ENCODE measurements at regions not wholly inside any gene's neighbourhood (a gene's known extent, or its start where the extent isn't known, plus 50 kb on each side); places are given as distances from the start of the nearest gene placed in this dataset.
A peak's percentile ranks its signal among the peaks of the same experiment; 100 is the strongest.

DNA sequence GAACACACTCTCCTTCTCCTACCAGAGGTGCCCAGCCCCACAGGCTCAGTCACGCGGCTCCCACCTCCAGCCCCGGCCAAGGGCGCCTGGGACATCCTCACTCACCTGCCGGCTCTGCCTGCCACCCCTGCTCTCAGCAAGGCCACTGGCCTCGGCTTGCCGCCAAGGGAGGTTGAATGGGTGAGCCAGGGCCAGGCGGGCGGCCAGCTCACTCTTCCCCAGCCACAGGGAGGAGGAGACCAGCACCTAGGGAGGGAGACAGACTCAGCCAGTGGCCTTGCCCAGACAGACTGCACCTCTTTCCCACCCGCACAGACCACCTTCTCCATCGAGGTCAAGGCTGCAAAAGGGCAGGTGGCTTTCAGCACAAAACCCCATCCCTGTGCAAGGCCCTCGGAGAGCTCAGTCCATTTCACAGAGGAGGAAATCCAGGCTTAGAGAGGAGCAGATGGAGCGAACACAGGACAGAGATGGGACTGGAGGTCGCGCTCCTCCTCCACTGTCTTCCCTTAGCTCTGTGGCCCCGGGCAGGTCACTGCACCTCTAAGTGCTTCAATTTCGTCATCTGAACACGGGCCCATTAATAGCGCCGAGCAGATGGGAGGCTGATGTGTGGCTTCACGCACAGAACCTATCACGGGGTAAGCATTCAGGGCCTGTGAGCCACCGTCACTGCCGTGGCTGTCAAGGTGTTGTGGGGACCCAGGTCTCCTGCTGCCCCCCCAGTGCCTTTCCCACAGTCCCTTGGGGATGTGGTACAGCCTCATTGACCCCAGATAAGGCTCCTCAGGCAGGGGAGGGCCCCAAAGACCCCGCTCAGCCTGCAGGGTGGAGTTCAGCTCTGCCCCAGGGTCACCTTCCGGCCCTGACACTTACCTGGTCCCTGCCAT, 56.1 kb downstream of the RMI2 start:
- DNase-seq: no peak

DNA sequence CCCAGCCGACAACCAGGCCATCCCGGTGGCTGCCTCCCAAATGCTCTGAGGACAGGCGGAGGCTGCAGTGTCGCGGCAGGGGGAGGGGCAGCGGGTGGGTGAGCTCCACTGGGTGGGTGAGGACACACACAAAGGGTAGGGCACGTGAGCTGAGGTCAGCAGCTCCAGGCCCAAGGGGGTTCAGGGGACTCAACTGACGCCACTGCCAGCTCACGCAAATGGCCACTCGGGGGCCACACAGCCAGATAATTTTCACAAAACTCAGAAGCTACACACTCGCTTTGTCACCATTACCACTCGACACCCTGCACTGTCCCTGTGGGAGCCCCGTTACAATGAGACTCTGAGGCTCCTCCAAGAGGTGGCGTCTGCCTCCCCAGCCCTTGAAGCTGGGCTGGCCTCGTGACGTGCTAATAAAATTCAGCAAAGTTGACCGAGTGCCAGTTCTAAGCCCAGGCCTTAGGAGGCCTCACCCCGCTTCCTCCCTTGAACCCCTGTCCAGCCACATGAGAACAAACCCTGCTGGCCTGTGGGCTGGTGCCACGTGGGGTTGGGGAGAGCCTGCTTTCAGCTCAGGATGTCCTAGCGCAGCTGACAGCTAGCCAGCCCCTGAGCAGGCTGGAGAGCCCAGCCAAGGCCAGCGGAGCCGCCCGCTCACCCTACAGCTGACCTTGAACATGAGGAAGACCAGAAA, 56.9 kb downstream of the RMI2 start:
- DNase-seq: no peak

DNA sequence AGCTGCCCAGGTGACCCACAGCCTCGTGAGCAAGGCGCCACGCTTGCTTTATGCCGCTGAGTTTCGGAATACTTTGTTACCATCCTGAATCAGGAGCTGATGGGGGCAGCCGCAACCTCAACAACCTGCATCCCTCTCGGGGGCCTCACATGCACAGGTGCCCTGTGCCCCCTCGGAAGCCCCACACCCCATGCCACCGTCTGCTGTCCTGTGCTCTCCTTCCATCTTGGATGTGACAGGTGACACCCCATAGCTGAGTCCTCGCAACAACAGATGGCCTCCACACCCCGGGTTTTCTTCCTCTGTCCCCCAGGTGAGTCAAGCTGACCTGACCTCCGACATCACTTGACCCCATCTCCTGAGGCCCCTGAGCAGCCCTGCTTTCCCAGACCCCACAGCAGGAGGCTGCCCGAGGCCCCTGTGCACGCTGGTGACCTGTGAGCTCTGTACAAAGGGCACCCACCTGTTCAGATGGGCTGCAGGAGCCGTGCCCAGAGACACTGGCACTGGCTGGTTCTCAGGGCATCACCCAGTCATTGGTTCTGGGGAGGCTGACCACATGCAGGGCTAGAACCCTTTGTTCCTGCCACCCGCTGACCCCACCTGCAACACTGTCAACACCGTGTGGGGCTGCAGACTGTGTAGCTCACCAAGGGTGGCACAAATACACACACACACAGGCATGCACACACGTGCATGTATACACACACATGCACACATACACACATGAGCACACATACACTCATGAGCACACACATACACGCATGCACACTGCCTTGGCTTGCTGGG, 57.7 kb downstream of the RMI2 start:
- no peak for DNase-seq

DNA sequence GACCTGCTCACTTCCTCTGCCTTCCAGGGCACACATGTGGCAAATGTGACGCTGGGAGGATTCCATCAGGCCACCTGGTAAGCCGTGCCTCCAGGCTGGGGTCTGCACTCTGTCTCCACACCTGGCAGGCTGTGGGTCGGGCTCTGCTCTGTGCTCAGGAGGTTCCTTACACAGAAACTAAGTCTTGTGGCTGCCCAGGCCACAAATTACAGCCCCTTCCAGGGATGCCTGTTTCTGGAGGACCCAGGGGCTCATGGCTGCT, 58.2 kb downstream of the RMI2 start:
- DNase-seq: no peak

DNA sequence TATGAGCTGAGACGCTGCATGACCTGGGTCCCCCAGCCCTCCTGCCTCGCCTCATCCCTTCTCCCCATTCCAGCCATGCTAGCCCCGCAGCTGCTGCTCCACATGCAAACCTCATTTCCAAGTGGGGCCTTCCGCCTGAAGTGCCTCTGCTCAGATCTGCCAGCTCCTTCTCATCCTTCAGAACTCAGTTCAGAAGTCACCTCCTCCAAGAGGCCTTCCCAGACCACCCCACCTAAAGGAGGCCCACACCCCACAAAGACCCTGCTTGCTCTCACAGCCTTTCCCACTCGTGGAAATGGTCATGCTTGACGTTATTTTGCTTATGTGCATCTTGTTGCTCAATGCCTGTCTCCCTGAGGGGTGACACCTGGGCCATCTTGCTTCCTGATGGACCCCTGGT, 58.7 kb downstream of the RMI2 start:
- DNase-seq: no peak

DNA sequence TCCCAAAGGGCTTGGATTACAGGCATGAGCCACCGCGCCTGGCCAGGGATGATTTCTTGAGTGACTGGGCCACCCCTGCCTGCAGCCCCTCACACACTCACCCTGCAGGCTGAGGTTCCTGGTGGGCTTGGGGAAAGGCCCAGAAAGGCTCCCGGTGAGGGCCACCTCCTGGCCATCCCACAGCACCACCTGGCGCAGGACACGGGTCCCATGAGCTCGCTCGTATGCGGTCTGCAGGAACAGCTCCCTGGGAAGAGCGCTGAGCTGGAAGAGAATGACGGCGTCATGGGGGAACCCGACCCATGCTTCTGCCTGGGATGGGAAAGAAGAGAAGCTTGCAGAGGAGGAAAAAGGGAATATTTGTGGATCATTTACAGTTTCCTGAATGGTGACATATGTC, 59.3 kb downstream of the RMI2 start:
- no peak for DNase-seq

DNA sequence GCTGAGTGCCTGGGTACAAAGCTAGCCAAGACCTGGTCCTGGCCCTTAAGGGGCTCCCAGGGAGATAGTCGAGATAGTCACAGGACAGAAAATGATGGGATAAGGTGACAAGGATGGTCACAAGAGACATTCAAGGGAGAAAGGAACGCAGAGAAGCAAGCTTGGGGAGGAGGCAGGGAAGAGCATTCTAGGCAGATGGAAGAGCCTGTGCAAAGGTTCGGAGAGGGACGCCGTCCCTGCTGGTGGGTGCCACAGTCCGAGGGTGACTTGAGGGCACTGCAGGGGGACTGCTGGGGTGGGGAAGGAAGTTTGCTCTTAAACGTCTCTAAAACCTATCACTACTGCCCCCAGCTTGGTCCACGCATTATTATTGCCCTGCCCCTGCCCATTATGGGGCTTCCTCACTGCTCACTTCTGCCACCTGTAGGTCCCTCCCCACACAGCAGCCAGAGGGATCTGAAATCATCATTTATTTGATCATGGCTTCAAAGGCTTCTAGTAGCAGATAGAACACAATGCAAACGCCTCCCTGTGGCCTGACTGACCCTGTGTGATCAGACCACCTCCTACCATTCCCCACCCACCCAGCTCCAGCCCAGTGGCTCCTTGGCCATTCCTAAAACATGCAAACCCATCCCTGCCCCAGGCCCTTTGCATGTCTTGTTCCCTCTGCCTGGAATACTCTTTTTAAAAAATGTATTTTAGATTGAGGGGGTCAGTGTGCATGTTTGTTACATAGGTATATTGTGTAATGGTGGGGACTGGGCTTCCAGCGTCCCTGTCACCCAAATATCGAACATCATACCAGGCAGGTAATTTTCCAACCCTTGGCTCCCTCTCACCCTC, 60.3 kb downstream of the RMI2 start:
- DNase-seq: no peak

DNA sequence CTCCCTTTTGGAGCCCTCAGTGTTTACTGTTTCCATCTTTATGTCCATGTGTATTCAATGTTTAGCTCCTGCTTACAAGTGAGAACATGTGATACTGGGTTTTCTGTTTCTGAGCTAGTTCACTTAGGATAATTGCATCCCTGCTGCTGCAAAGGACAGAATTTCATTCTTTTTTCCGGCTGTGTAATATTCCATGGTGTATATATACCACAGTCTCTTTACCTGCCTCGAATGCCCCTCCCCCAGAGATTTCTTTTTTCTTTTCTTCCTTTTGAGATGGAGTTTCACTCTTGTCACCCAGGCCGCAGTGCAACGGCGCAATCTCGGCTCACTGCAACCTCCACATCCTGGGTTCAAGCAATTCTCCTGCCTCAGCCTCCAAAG, 60.9 kb downstream of the RMI2 start:
- no peak for DNase-seq

DNA sequence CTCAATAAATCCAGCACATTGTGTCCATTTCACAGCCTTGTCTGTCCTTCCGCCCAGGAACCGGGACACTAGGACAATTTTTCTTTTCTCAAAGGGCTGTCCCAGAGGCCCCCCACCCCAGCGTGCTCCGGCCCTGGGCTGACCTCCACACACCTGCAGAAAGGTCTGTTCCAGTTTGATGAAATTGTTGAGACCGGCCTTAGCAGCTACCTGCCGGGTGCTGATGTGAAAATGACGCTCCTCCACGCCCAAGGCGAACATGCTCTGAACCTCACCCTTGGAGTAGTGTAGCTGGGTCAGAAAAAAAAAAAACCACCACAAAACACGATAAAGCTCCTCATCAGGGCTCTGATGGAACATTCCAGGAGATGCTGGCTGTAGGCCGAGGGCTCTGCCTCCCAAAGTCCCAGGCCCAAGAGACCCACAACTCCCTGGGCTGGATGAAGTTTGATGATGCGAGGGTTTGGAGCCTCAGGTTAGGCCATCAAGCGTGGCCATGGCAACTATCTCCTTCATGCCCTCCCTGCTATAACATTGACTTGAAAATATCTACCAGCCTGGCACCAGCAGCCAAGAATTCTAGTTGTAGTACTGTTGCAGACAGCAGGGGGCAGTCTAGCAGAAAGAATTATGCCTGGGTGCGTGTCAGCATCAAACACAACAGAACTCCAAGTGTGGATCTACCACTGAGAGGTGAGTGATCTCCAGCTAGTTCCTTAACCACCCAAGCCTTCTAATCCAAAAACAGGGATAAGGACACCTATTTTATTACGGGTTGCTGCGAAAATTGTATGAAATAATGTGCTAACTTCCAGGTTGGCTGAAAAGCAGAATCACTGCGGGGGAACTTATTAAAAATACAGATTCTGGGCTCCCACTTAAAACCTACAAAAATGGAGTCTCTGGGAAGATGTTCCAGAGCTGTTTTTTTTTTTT, 62.1 kb downstream of the RMI2 start:
- DNase-seq: peak; percentile 53

DNA sequence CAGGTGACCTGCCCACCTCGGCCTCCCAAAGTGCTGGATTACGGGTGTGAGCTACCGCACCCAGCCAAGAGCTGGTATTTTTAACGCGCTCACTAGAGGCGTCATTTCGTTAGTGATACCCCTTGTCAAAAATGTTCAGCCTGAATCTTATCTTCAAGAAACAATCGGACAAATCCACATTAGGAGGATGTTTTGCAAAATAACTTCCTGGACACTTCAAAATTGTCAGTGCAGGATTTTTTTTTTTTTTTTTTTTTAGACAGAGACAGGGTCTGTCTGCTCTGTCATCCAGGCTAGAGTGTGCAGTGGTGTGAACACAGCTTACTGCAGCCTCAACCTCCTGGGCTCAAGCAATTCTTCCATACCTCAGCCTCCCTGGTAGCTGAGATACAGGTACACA, 63.0 kb downstream of the RMI2 start:
- DNase-seq: no peak

DNA sequence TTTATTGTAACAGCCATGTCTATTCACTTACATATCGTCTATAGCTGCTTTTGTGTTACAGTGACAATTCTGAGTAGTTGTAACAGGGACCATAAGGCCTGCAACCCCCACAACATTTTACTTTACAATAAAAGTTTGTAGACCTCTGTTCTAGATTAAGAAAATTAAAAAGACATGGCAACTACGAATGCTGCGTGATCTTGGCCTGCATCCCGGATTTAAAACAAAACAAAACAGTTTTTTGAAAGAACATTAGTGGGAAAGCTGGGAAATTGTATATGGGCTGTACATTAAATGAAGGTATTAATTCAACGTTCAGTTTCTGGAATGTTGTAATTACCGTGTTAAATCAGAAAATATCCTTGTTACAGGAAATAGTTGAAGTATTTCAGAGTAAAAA, 64.1 kb downstream of the RMI2 start:
- no peak for DNase-seq

DNA sequence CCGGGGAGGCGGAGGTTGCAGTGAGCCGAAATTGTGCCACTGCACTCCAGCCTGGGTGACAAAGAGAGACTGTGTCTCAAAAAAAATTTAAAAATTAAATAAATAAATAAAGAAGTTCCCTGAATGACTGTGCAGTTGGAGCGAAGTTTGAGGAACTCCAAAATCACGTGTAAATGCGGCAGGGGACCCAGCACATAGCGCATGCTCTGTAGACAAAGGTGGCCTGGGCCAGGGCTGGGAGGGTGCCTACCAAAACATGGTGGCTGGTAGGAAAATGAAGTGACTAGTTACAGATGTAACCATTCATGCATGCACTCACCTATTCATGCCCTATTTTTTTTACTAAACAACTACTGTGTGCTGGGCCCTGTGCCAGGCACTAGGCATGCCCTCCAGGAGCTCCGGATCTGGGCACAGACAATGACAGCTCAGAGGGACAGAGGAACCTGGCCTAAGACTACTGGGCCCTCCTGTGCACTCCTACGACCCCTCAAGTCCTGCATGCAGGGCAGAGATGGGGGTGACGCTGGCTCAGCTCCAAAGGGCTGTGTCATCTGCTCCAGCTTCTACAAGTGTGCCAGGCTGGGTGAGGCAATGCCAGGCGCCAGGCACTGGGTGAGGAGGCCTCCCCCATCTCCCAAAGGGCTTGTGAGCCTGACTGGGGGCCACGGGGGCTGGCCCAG, 65.3 kb downstream of the RMI2 start:
- no peak for DNase-seq

DNA sequence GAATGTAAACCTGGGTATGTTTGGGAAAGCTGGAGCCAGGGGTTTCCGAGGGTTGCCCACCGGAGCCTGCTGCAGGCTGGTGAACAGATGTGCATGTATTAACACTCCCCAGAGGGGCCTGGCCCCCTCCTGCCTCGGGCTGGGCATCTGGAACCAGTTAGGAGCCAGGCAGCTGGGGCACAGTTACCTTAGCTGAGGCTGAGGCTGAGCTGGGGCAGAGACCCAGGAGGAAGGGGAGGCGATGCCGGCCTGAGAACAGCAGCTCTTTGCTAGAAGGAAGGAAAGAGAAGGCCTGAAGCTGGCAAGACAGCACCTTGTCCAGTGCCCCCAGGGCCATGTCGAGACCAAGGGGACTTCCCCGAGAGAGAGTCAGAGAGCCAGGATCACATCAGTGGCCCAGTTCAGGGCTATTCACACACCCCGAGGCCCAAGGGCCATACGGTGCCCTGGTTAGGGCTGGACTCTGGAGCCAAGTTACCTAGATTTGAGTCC, 65.8 kb downstream of the RMI2 start:
- DNase-seq: no peak

DNA sequence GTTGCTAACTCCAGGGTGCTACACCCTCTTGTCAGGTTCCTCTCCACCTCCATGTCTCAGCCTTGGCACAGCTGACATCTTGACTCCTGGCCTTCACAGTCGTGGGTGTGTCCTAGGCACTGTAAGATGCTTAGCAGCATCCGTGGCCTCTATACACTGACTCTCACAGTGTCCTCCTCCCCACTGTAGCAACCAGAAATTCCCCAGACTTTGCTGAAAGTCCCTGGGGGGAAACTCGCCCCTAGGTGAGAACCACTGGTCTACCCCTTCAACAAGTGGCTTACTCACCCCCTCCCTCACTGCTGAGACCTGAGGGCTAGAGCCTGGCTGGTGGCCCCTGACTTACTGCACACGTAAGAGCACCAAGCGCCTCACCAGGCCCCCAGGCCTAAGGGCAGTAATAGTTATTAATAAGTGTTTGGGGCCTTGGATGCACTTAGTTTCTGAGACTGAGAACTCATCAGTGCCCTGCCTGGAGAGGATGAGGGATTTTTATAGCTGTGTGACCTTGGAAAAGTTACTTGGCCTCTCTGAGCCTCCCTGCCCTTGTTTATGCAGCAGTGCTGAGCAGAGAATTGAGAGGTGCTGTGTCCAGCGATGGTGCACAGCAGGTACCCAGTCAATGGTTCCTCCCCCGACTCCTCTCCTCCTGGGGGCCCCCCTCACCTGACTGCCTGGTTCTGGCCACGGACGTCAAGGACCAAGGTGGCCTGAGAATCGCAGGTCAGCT, 67.1 kb downstream of the RMI2 start:
- no peak for DNase-seq

DNA sequence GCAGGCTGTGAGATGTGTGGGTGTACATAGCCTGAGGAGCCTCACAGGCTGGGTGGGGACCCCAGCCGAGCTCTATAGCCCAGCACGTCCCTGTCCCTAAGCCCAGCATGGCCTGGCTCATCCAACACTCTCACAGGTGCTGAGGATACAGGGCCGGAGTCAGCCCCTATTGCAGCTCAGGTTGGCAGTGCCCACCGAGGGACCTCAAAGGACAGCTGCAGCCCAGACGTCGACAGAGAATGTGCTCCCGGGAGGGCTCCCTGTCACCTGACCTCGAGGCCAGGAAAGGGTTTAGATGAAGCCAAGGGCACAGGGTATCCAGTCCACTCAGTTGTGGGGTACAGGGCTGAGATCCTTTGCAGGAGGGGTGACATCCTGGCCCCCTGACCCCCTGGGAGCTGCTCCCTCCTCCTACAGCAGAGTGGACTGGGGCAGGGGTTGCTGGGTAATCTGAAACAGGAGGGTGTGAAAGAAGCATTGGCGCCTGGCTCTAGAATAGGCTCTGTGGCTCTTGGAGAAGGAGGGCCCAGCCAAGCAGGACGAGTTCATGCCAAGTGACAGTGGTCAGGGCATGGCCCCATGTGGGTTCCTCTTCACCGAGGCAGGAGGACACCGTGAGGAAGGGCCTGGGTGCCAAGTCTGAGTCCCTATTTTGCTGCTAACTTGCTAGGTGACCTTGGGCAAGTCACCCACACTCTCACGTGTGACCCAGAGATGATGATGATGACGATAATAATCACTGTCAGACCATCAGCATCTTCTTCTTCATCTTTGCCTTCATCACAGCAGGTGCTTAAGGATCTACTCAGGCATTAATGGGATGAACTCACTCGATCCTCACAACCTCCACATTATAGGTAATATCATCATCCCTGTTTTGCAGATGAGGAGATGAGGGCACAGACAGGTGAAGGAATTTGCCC, 68.0 kb downstream of the RMI2 start:
- no peak for DNase-seq

DNA sequence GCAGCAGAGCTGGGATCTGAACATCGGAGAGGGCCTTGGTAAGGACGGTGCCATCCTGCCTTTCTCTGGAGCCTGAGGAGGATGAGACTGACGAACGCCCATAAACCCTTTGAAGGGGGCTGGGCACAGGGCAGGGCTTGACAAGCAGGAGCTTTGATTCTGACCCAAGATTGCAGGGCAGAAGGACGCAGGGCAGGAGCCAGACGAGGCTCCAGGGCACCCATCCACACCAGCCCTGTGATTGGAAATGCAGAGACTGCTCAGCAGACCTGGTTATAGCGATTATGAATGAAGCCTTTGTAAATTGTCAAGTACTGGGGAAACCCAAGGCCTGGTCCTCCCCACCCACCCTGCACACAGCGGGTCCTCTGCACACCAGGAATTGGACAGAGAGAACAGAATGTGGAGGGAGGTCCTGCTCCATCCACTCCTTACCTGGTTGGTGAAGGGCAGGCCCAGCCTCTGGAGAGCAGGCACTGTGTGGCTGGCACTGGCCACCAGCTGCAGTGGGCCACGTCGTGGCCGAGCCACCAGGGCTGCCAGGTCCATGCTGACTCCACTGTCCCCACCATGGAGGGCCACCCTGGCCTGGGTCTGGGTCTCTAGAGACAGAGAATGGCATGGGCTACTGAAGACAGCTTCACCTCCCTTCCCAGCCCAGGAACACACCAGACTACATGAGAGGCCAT, 68.8 kb downstream of the RMI2 start:
- DNase-seq: no peak

DNA sequence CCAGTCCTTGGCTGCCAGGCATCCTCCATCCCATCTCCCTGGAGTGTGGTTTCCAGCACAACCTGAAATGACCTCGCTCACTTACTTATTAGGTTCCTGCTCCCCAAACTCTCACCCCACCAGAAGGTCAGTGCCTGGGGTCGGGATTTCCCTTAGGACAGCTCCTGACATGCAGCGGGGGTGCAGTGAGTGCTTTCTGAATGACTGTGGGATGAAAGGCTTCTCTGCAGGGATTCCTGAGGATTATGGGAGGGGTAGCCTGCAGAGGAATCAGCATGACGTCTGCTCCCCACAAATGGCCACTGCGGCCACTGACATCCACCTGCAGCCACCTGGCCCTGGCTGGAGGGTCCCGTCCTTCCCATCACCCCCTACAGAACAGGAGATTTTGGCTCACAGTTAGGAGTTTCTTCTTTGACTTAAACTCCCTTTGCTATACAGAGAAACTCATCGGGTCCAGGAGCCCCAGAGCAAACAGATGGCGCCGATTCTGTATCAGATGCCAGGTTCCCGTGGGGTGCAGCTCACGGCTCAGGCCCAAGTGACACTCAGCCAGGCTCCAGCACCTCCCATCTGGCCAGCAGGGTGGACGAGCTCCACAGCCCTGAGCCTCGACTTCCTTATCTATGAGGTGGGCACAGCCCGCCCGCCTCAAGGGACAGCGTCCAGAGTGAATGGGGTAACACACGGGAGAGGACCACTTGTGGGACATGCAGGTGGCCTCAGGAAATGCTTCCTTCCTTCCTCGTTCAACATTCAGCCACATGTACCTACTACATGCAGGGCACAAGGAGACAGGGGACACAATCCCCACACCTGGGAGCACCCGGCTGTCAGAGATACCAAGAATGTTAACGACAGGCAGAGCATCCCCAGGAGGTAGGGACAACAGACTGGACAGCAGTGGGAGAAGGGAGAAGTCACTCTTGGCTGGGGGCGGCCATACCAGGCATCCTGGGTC, 69.8 kb downstream of the RMI2 start:
- DNase-seq: no peak
